Stimulated activated CD4-positive, alpha-beta T cell treated with anti-CD3 and anti-CD28 coated beads, Interleukin-15, amount 100 ng/mL, for 1 hour (primary cell): ENCODE measurements at regions not wholly inside any gene's neighbourhood (a gene's known extent, or its start where the extent isn't known, plus 50 kb on each side); places are given as distances from the start of the nearest gene placed in this dataset.

Experiments used
- DNase-seq, 2 donors: peaks; one replicate each; pipeline ENCODE4 v3.0.0-alpha.2; 2020; ENCODE audit warnings: low read depth in 1 of 2, low spot score in 1 of 2

DNA sequence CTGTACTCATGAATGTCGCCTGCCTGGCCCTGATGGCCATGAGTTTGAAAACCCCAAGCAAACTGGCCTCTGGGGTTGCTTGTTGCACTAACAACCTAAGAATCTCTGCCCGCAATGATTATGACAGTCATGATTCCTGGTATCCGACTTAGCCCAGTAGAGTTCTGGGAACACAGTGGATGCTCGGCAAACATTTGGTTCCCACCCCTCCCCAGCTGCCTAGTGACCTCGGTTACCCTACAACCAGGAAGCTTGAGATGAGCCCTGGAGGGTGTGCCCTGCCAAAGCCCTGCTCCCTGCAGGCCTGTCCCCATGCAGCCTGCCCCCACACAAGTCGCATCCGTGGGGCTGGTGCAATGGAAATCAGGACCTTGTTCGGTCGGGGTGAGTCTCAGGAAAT lies 76.0 kb upstream of the ZBTB40 start:
- no peak for DNase-seq

DNA sequence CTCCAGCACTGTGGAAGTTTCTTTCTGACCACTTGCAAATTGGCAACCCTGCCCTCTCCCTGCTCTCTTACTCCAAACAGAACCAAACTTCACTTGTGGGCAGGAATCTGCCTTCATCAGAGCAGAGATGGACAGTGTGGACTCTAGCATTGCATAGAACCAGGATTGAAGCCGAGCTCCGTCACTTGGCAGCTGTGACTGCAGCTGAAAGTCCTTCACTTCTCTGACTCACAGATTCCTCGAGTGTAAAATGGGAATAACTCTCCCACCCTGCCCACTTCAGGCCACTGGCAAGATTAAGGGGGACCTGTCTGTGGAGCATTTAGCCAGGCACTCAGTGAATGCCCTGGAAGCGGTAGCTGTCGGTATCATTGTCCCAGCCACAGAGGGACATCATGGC lies 75.7 kb upstream of the ZBTB40 start:
- no peak for DNase-seq

DNA sequence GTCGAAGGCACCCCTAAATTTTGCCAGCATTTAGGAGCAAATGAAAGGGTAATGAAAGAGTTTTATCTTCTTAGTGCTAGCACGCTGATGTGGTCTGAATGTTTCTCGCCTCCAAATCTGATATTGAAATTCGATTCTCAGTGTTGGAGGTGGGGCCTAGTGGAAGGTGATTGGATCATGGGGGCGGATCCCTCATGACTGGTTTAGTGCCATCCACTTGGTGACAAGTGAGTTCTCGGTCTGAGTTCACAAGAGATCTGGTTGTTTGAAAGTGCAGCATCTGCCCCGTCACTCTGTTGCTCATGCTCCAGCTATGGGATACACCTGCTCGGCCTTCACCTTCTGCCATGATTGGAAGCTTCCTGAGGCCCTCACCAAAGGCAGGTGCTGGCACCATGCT lies 75.1 kb upstream of the ZBTB40 start:
- DNase-seq: no peak

DNA sequence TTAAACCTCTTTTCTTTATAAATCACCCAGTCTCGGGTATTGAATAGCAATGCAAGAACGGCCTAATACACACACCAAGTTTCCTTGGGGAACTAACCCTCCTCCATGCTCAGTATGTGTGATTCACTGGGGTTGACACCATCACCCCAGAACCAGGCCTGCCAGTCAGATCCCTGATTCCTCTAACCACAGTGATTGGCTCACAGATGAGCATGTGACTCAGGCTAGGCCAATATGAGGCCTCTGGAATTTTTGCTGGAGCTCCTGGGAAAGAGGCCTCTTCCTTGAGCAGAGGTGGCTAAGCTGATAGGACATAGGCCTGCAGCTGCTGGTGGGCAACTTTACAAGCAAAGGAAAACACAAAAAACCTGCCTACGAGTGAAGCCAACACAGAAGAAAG lies 74.7 kb upstream of the ZBTB40 start:
- no peak for DNase-seq

DNA sequence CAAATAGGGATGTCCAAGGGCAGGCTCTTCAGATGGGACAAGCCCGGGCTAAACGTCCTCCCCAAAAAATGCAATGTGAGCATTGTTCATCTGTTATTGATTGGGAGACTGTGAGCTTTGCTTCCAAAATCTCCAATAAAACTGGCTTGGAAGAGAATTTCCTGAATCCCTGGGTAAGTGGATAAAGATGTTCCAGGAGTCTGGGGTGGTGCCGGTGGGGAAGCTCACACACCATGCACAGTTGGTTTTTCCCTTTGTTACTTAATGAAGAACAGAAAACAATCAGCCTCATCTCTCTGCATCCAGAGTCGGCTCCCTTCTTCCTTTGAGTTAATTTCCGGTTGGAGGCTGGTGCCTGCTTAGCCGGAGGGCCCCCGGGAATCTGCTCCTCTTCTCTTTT lies 72.1 kb upstream of the ZBTB40 start:
- no peak for DNase-seq

DNA sequence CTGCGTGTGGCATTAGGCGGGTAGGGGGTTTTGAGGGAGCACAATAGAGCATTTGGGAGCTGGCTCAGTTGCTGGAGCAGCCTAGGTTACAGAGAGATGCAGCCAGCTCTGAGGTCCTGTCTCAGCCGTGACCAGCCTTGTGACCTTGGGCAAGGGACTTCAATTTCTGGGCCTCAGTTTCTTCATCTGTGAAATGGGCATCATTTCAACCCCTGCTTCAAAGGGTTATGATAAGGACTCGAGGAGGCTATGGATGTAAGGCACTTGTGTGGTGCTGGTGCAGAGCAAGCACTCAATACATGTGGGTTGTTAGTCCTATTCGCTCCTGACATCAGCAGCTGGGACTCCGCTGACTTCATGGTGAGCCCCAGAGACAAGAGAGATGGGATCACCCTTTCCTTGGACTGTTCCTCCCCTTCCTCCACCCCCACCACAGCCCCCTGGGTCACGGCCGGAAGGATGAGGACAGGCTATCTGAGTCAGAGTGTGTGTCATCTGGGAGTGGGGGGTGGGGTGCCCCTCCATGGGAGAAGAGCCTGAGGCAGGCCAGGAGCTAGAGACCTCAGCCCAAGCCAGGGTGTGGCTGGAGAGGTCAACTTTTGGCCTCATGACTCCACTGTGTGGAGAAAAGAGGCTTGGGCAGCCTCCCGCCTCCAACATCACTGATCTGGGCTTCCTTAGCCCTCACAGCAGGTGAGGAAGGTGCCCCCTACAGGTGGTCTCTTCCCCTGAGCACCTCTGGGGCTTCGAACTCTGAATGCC lies 71.4 kb upstream of the ZBTB40 start:
- no peak for DNase-seq

DNA sequence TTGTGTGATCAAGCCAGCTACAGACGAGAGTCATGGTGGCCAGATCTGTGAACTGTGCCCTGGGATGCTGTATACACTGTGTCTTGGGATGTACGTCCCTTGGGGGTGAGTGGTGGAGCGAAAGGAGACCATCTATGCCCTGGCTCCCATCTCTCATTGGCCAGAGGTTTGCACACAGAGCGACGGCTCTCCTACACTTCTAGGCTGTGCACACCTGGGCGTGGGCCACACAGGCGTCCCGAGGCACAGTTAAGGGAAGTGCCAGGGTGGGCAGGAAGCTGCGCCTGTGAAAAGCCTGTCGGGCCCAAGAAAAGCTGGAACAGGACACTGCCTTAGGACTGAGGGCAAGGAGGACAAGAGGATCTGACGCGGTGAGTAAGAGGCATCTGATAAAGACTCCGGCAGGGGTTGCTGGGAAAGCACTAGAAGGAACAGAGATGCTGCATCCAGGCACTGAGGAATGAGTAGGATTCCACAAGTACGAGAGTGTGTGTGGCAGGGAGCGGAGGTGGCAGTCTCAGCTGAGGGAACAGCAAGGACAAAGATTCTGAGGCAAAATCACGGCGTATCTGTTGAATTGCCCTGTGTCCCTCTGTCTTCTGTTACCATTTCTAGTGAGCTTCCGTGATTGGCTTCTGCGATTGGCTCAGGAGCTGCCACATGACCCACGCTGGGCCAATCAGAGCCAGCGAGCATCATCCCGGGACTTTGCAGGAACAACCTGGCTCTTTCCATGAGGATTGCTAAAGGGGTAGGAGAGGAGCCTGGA lies 67.9 kb upstream of the ZBTB40 start:
- DNase-seq: no peak

DNA sequence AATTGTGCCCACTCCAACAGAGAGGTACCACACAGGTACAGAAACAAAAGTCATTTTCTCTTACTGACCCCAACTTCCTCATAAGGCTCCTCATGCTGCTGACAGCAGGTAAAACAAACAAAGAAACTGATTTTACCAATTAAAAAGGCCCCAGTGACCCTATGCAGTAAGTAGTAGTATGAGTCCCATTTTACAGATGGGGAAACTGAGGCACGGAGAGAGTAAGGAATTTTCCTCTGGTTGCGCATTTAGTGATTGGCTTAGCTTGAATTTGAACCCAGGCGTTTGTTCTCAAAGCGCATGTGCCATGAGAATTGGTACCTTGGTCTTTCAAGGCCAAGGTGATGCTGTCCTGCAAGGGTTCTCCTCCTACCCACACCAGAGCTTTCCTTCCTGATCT lies 66.1 kb upstream of the ZBTB40 start:
- no peak for DNase-seq

DNA sequence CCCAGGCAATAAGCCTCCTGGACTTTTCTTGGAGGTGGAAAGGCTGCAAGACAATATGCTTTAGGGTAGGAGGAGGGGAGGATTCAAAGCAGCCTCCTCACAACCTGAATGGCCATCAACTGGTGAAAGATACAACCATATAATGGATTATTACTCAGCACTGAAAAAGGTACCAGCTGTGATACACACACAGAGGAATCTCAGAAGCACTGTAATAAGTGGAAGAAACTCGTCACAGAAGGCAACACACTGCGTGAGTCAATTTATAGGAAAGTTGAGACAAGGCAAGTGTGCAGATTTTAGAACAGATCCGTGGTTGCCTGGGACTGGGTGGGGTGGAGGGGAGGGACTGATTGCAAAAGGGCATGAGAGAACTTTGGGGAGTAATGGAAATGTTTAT lies 64.9 kb upstream of the ZBTB40 start:
- no peak for DNase-seq

DNA sequence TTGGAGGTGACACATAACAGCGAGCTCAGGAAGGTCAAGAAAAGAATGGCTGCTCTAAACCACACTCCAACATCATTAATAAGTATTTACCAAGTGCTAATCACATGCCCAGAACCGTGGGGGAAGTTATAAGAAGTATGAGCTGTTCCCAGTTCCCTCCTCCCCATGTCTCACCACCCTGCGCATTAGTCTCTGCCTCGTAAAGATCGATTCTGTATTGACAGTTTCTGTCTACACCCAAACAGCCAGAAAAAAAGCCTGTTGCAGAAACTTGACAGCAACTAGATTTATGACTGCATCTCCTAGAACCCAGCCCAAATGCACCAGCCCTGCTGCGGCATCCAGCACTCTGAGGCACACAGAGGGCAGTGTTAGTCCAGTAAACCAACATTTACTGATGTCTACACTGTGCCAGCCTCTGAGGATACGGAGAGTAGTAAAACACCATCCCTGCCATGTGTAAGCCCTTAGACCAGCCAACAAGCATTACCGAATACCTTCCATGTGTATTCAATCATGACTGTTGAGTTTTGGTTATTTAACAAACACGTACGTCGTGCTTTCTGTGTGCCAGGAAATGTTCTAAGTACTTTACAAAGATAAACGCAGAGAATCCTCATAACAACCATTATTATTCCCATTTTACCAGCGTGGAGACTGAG lies 63.6 kb upstream of the ZBTB40 start:
- DNase-seq: no peak

DNA sequence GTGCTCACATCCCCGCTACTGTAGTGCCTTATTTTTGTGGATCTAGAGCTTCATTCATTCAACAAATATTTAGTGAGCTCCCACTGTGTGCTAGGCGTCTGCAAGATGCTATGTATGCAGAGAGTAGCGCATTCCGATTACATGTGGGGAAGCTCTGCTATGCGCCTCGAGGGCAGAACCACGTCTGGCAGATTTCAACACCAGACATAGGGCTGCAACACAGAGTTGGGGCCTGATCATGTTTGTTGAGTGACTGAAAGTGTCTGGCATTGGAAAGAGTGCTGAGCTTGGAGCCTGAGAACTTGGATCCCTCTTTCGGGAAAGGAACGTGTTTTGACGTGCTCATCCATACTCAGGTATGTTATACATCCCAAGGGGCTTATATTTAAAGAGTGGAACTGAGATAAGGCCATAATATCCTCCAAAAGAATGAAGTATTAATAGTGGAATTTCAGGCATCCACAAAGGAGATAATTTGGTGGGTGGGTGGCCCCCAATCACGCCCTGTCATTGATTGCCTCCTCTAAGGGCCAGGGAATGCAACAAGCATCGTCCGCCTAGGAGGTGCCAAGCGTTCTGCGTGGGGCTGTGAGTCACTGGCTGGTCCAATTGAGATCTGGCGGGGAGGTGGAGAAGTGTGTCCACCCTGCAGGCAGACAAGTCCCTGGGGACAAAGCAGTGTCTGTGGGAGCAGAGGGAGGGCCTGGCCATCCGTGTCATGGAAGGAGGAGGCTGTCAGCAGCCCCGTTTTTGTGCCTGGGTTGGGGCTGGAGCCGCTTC lies 62.8 kb upstream of the ZBTB40 start:
- DNase-seq: no peak

DNA sequence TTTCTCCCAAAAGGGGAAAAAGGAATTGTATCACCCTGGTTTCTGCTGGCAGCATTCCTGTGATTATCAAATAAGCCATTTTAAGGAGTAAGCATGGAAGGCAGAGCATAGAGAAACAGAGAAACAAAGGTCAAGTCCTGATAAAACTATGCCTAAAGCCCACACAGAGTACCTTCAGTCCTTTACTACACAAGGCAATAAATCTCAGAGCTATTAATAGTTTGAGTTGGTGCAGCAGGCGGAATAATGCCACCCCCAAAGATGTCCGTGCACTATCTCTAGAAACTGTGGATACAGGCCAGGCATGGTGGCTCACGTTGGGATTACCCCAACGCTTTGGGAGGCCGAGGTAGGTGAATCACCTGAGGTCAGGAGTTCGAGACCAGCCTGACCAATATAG lies 58.1 kb upstream of the ZBTB40 start:
- no peak for DNase-seq

DNA sequence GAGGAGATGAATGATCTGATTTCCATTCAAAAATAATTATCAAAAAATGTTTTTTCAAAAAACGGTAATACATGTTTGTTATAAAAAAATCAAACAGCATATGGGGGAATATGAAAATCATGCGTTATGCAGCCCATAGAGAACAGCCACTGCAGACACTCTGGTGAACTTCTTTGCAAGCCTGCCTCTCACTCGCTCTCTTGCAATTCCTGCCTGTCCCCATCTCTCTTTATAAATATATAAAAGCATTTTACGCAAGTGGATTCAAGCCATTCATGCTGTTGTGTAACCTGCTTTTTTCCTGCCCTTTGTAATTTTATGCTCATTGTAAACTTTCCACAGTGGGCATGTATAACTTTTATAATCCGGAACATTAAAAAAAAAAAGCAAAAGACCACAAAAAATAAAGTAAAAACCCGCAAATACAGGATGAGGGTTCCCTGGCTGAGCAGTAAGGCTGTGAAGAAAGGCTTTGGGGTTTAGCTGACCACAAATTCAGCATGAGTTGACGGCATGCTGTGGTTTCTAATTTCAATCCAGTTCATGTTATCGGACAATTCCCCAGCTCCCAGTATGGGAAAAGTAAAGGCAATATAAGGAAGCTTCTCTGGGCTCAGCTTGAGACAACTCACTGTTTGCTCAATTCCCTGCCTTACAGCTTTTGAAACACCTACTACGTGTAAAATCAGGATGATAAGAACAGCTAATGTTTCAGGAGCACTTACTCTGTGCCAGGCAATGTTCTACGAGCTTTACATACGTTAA lies 52.8 kb upstream of the ZBTB40 start:
- DNase-seq: no peak

DNA sequence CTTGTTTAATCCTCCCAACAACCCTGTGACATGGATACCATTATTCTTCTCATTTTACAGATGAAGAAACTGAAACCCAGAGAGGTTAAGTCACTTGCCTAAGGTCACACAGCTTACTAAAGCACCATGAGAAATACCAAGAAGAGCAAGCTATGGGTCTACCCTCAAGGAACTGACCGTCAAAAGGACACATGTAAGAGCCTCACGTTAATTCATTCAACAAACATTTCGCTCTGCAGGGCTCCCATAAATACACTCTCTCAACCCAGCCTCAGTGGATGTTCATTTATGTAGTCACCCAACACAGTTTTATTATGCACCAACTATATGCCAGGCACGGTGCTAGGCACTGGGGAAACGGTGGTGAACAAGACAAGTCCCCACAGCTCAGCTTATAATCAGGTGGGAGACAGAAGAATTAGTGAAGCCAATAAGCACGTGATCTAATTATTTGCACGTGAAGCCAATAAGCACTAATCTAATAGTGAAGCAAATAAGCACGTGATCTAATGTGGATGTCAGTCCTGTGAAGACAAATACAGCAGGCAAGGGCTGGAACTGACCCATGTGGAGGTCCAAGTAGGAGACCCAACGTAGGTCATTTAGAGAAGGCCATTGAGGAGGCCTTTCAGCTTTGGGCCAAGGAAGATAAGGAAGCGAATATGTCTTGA lies 52.1 kb upstream of the ZBTB40 start:
- no peak for DNase-seq
